ENCODE measurements at regions not wholly inside any gene's neighbourhood (a gene's known extent, or its start where the extent isn't known, plus 50 kb on each side); places are given as distances from the start of the nearest gene placed in this dataset.
A peak's percentile ranks its signal among the peaks of the same experiment; 100 is the strongest.

DNA sequence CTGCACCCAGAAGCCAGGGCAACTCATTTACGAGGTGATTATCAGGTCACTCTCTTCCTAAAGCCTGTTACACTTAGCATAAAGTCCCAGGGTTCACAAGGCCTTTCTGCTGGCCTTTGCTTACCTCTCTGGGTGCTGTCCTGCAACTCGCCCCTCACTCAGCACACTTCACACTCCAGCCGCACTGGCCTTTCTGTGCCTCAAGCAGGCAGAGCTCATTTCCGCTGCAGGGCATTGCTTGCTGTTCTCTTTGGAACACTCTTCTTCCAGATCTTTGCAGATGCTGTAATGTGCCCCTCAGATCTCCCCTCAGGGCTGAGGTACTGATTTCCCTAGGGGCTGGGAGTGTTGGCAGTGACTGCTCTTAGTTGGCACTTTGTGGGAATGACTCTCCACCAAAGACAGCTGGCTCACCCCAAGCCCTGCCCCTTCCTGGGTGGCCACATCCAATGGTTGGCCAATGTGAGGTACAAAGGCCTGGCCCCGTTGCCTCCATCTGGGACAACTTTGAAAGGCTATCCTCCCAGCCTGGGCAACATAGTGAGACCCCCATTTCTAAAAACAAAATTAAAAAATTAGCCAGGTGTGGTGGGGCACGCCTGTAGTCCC is 50.8 kb upstream of the SSBP3 start:
- H3K4me3 ChIP-seq (ENCODE audit: low read length in 3 of 3) = no peak overlapping the region
- H3K36me3 ChIP-seq (ENCODE audit: control insufficient read depth in 2 of 3, insufficient read depth in 3 of 3, low read length in 3 of 3) = no peaks in the 10 kb centered on the region
- FAIRE-seq (no peak), DNase-seq (peak in 1 of 5 donors; percentile 32)
- H3K9ac ChIP-seq (ENCODE audit: low read length in 3 of 3) = no peak overlapping the region
- TF ChIP-seq, protein P1, sequence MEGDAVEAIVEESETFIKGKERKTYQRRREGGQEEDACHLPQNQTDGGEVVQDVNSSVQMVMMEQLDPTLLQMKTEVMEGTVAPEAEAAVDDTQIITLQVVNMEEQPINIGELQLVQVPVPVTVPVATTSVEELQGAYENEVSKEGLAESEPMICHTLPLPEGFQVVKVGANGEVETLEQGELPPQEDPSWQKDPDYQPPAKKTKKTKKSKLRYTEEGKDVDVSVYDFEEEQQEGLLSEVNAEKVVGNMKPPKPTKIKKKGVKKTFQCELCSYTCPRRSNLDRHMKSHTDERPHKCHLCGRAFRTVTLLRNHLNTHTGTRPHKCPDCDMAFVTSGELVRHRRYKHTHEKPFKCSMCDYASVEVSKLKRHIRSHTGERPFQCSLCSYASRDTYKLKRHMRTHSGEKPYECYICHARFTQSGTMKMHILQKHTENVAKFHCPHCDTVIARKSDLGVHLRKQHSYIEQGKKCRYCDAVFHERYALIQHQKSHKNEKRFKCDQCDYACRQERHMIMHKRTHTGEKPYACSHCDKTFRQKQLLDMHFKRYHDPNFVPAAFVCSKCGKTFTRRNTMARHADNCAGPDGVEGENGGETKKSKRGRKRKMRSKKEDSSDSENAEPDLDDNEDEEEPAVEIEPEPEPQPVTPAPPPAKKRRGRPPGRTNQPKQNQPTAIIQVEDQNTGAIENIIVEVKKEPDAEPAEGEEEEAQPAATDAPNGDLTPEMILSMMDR (IDR thresholded peaks at IDR 0.05; ENCODE audit: borderline replicate concordance, extremely low read depth, insufficient read depth) = no peak
- no peaks in the 10 kb centered on the region for H3K27me3 ChIP-seq (ENCODE audit: control insufficient read depth, insufficient read depth, low read length)
- H3K9me3 ChIP-seq (ENCODE audit: control insufficient read depth in 2 of 3, insufficient read depth in 1 of 3, low read length in 3 of 3) = no peaks in the 10 kb centered on the region
- H3K27ac ChIP-seq (ENCODE audit: low read depth in 2 of 2, low read length in 2 of 2) = no peak overlapping the region
- intact Hi-C loops (cut with DNase I) = no loop called here
- no peaks in the 10 kb centered on the region for H3K4me1 ChIP-seq (ENCODE audit: control insufficient read depth in 2 of 3, insufficient read depth in 2 of 3, low read depth in 1 of 3, low read length in 3 of 3)

DNA sequence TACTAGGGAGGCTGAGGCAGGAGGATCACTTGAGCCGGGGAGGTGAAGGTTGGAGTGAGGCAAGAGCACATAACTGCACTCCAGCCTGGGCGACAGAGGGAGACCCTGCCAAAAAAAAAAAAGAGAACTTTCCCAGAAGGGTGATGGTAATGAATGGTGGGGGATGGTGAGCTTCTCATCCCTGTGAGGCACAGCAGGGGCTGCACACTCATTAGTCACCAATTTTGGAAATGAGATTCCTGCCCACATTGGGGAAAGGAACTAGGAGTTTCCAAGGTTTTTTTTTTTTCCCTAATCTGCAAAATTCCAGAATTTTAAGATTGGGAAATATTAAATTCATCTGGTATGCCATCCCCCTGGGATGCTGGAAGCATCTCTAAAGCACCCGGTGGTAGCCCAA is 50.2 kb upstream of the SSBP3 start:
- Histone ChIP-seq H3K27me3 (ENCODE audit: control insufficient read depth, insufficient read depth, low read length) (no peaks in the 10 kb centered on the region), H3K4me3 (ENCODE audit: low read length in 3 of 3) (no peak overlapping the region), H3K9ac (ENCODE audit: low read length in 3 of 3) (no peak overlapping the region), H3K4me1 (ENCODE audit: control insufficient read depth in 2 of 3, insufficient read depth in 2 of 3, low read depth in 1 of 3, low read length in 3 of 3) (no peaks in the 10 kb centered on the region), H3K27ac (ENCODE audit: low read depth in 2 of 2, low read length in 2 of 2) (no peak overlapping the region), H3K9me3 (ENCODE audit: control insufficient read depth in 2 of 3, insufficient read depth in 1 of 3, low read length in 3 of 3) (no peaks in the 10 kb centered on the region), H3K36me3 (ENCODE audit: control insufficient read depth in 2 of 3, insufficient read depth in 3 of 3, low read length in 3 of 3) (no peaks in the 10 kb centered on the region)
- FAIRE-seq (no peak), DNase-seq (peak in 1 of 5 donors; percentile 12)
- TF ChIP-seq, protein P1 (IDR thresholded peaks at IDR 0.05; ENCODE audit: borderline replicate concordance, extremely low read depth, insufficient read depth) = no peak
- intact Hi-C loops (cut with DNase I) = no loop called here

Measured in kidney (tissue), 13 donors.